ENCODE measurements at regions not wholly inside any gene's neighbourhood (a gene's known extent, or its start where the extent isn't known, plus 50 kb on each side); places are given as distances from the start of the nearest gene placed in this dataset.

GRCh38 chr1:57707631-57708030, 283.8 kb upstream of the DAB1 start:
- no peak for DNase-seq
- intact Hi-C loops (cut with DNase I), result no loop called here

- no peak for DNase-seq
- intact Hi-C loops (cut with DNase I), result no loop called here
Measured at GRCh38 chr1:57704811-57705210, 281.0 kb upstream of the DAB1 start.

- intact Hi-C loops (cut with DNase I), result no loop called here
- DNase-seq, result no peak
Measured at GRCh38 chr1:57704231-57704630, 280.4 kb upstream of the DAB1 start.

- no peak for DNase-seq
- intact Hi-C loops (cut with DNase I), result no loop called here
Measured at GRCh38 chr1:57696904-57697303, 273.0 kb upstream of the DAB1 start.

GRCh38 chr1:57696043-57696442, 272.2 kb upstream of the DAB1 start:
- intact Hi-C loops (cut with DNase I), result no loop called here
- no peak for DNase-seq

- intact Hi-C loops (cut with DNase I), result no loop called here
- no peak for DNase-seq
Measured at GRCh38 chr1:57686306-57686705, 262.4 kb upstream of the DAB1 start.

- DNase-seq, result no peak
- intact Hi-C loops (cut with DNase I), result no loop called here
Measured at GRCh38 chr1:57683037-57683942, 259.4 kb upstream of the DAB1 start.

- intact Hi-C loops (cut with DNase I), result no loop called here
- no peak for DNase-seq
Measured at GRCh38 chr1:57678138-57678537, 254.3 kb upstream of the DAB1 start.

GRCh38 chr1:57675776-57676175, 251.9 kb upstream of the DAB1 start:
- no peak for DNase-seq
- intact Hi-C loops (cut with DNase I), result no loop called here

- no peak for DNase-seq
- intact Hi-C loops (cut with DNase I), result no loop called here
Measured at GRCh38 chr1:57674801-57675200, 250.9 kb upstream of the DAB1 start.

GRCh38 chr1:57672346-57673140, 248.7 kb upstream of the DAB1 start:
- intact Hi-C loops (cut with DNase I), result no loop called here

GRCh38 chr1:57671750-57672149, 247.9 kb upstream of the DAB1 start:
- intact Hi-C loops (cut with DNase I), result no loop called here
- DNase-seq, result no peak

More at GRCh38 chr1:57672346-57673140, 248.7 kb upstream of the DAB1 start:
- no peak for DNase-seq

- DNase-seq, result no peak
- intact Hi-C loops (cut with DNase I), result no loop called here
Measured at GRCh38 chr1:57659804-57660203, 235.9 kb upstream of the DAB1 start.

- intact Hi-C loops (cut with DNase I), result no loop called here
- no peak for DNase-seq
Measured at GRCh38 chr1:57655161-57655560, 231.3 kb upstream of the DAB1 start.

- DNase-seq, result no peak
- intact Hi-C loops (cut with DNase I), result no loop called here
Measured at GRCh38 chr1:57644667-57645066, 220.8 kb upstream of the DAB1 start.

GRCh38 chr1:57638239-57638638, 214.4 kb upstream of the DAB1 start:
- no peak for DNase-seq
- intact Hi-C loops (cut with DNase I), result no loop called here

- no peak for DNase-seq
- intact Hi-C loops (cut with DNase I), result no loop called here
Measured at GRCh38 chr1:57637155-57637554, 213.3 kb upstream of the DAB1 start.

- intact Hi-C loops (cut with DNase I), result no loop called here
- DNase-seq, result no peak
Measured at GRCh38 chr1:57633881-57634280, 210.0 kb upstream of the DAB1 start.

GRCh38 chr1:57633056-57633455, 209.2 kb upstream of the DAB1 start:
- DNase-seq, result no peak
- intact Hi-C loops (cut with DNase I), result no loop called here

- intact Hi-C loops (cut with DNase I), result no loop called here
- no peak for DNase-seq
Measured at GRCh38 chr1:57632401-57632800, 208.5 kb upstream of the DAB1 start.

- DNase-seq, result no peak
- intact Hi-C loops (cut with DNase I), result no loop called here
Measured at GRCh38 chr1:57627612-57628011, 203.8 kb upstream of the DAB1 start.

Data from posterior cingulate gyrus (tissue), 11 donors.